HFFc6 (cell line): ENCODE measurements at regions not wholly inside any gene's neighbourhood (a gene's known extent, or its start where the extent isn't known, plus 50 kb on each side); places are given as distances from the start of the nearest gene placed in this dataset.

Experiments
- DNase-seq: peaks from one replicate; pipeline ENCODE4 v3.0.0-alpha.2; 2018
- H3K27ac Mint-ChIP-seq: 2 replicates; pipeline ENCODE4 v1.8.0; 2020; ENCODE audit warnings: mild to moderate bottlenecking, mixed read lengths
- H3K27me3 Mint-ChIP-seq: 2 replicates; pipeline ENCODE4 v1.8.0; 2021; ENCODE audit warnings: mild to moderate bottlenecking, moderate library complexity, mixed read lengths; ENCODE audit not compliant: insufficient read depth
- H3K36me3 Mint-ChIP-seq: 2 replicates; pipeline ENCODE4 v1.8.0; 2021; ENCODE audit warnings: low read depth, mixed read lengths
- H3K4me1 Mint-ChIP-seq: 2 replicates; pipeline ENCODE4 v1.8.0; 2020; ENCODE audit warnings: low read depth, mixed read lengths
- H3K4me3 Mint-ChIP-seq: 2 replicates; pipeline ENCODE4 v1.8.0; 2020; ENCODE audit warnings: mild to moderate bottlenecking, moderate library complexity, mixed read lengths
- H3K9me3 Mint-ChIP-seq: 2 replicates; pipeline ENCODE4 v1.8.0; 2020; ENCODE audit warnings: mild to moderate bottlenecking, mixed read lengths
- TF ChIP-seq, protein P1 (sequence below): fragments of 200-600 bp; sonication (generic); IDR thresholded peaks from 2 replicates; pipeline ENCODE4 v1.5.0; 2021; ENCODE audit warnings: antibody characterized with exemption, mild to moderate bottlenecking

DNA sequence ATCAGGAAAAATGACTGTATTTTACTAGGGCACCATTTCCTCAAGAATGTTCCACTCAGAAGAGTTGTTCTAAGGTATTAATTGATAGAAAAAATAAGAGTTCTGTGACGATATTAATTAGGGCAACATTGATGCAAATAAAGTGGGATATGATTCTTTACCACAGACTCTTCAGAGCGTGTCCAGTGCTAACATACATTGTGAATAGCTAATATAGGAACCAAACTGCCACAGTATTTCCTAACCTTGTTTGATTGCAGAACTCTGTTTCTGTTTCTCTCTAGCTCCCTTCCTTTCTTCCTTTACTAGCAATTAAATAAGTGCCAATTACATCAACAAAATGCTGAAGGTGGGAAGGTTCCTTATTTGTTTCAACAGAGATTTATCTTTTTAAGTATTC lies 154.1 kb upstream of the CPEB2 start:
- DNase-seq = no peak
- Mint-ChIP-seq H3K9me3 (no peaks in the 10 kb centered on the region), H3K36me3 (no peaks in the 10 kb centered on the region), H3K27ac (no peak overlapping the region), H3K4me1 (peaks cover 3% of the 10 kb centered on the region), H3K4me3 (no peak overlapping the region), H3K27me3 (peaks cover 7% of the 10 kb centered on the region)
- TF ChIP-seq, protein P1, sequence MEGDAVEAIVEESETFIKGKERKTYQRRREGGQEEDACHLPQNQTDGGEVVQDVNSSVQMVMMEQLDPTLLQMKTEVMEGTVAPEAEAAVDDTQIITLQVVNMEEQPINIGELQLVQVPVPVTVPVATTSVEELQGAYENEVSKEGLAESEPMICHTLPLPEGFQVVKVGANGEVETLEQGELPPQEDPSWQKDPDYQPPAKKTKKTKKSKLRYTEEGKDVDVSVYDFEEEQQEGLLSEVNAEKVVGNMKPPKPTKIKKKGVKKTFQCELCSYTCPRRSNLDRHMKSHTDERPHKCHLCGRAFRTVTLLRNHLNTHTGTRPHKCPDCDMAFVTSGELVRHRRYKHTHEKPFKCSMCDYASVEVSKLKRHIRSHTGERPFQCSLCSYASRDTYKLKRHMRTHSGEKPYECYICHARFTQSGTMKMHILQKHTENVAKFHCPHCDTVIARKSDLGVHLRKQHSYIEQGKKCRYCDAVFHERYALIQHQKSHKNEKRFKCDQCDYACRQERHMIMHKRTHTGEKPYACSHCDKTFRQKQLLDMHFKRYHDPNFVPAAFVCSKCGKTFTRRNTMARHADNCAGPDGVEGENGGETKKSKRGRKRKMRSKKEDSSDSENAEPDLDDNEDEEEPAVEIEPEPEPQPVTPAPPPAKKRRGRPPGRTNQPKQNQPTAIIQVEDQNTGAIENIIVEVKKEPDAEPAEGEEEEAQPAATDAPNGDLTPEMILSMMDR = no peak

DNA sequence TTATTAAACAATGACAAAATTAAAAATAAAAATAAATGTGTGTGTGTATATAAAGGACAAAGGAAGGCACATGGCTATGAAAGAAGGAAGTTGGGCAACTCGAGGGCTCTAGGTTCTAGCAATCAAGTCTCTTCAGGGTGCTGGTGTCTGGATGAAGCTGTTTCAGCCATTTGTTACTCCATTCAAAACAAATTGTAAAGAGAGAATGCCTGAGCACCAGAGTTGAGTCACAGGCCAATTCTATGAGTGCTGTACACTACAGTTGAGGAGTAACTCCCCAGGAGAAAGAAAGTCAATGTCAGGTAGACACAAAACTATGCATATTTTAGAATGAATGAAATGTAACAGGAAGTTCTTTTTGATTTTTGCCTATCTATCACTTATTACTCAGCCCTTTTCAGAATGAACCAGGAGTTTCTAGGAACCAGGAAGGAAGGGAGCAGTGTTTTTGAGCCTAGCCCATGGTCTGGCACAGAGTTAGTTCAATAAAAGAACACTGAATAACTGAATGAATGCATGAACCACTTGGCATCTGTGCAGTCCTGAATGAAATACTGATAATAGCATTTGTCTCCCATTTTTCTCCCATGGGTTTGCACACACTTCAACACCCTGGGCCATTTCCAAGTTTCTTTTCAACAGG lies 151.7 kb upstream of the CPEB2 start:
- peaks cover 7% of the 10 kb centered on the region for H3K27me3 Mint-ChIP-seq
- DNase-seq = no peak
- no peak overlapping the region for H3K4me3 Mint-ChIP-seq
- TF ChIP-seq, protein P1 = no peak
- H3K27ac Mint-ChIP-seq = no peak overlapping the region
- H3K9me3 Mint-ChIP-seq = no peaks in the 10 kb centered on the region
- H3K36me3 Mint-ChIP-seq = no peaks in the 10 kb centered on the region
- H3K4me1 Mint-ChIP-seq = peaks cover 21% of the 10 kb centered on the region

DNA sequence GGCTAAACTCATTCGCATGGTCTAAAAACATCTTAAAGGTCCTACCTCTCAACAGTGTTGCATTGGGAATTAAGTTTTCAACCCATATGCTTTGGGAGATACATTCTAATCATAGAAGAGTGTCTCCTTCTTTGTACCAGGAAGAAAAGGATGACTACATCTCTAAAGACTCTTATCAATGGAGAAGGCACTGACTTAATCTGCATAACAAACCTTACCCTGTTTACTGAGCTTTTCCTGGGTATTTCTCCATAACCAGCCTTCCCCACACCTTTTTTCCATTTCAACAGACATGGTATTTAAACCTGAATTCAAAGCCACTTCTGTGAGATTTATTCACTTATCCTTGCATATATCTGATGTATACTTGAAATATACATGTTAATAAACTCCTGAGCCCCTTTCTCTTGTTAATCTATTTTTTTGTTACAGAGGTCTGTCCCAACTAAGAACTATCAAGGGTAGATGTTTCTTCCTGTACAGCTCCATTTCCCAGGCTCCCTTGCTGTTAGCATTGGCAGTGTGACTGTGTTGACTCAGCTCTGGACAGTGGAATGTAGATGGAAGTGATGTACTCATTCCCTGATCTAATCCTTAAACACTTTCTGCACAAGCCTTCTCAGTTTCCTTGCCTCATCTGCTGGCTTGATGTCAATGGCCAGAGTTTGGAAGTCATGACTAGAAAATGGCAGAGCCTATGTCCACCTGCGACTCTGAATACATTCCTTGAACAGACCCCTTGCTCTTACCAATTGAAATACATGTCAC lies 148.9 kb upstream of the CPEB2 start:
- Mint-ChIP-seq H3K36me3 (no peaks in the 10 kb centered on the region), H3K27ac (peak overlapping the region; percentile 74), H3K4me3 (no peak overlapping the region), H3K4me1 (peaks cover 40% of the 10 kb centered on the region), H3K27me3 (peaks cover 1% of the 10 kb centered on the region), H3K9me3 (no peaks in the 10 kb centered on the region)
- TF ChIP-seq, protein P1 = no peak
- peak; percentile 87 for DNase-seq

DNA sequence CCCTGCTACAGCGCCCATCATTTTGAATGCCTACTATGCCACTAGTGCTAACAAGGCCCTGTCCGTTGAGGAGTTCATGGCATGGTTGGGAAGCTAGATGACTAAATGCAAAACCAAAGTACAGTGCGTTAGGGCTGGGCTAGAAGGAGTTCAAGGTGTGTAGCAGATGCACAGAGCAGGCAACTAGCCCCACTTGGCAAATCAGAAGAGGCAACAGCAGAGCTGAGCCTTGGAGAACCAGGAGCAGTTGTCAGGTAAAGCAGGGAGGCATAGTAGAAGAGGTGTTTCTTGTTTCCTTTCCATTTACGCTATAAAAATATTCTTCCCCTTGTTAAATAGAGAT lies 146.6 kb upstream of the CPEB2 start:
- no peaks in the 10 kb centered on the region for H3K9me3 Mint-ChIP-seq
- DNase-seq = no peak
- TF ChIP-seq, protein P1 = no peak
- peak overlapping the region; percentile 93 for H3K27ac Mint-ChIP-seq
- H3K4me1 Mint-ChIP-seq = peaks cover 40% of the 10 kb centered on the region
- no peaks in the 10 kb centered on the region; the same call in 1 of the 2 replicates for H3K27me3 Mint-ChIP-seq
- H3K36me3 Mint-ChIP-seq = no peaks in the 10 kb centered on the region
- H3K4me3 Mint-ChIP-seq = peak overlapping the region; percentile 55; the same call in 1 of the 2 replicates

DNA sequence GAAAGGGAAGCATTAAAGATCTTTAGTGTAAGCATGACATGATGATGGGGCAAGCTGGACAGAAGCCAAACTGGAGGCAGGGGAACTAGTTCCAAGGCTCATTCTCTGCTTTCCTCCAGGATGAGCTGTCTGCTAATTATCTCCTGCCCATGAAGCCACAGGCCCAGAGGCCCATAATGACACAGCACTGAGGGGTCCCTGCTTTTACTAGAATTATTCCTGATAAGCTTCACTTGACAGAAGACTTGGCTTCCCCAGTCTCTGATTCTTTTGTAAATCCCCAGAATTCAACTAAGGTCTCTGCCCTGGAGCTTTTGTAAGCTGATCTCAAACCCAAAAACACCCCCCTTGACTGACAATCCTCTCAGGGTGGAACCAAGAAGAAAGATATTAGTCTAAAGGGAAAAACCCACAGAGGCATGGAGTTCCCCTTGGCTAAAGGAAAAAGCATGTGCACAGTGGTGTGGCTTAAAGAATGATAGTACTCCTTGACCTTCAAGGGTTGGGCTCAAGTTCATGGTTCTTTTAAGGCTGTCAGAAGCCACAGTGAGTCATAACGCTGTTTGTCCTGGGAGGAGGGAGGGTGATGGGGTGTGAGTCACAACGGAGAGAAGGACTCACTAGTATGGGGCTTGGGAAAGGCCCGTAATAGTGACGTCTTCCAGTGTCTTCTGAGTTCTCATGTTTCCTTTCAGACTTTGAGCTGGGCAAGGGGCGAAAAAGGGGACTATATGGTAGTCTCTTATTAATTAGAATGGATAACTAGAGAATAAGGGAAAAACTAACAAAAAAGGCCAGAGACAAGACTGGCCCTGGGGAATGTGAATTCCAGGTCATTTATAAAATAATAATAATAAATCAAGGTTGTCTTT lies 146.0 kb upstream of the CPEB2 start:
- Mint-ChIP-seq H3K4me3 (peak overlapping the region; percentile 55), H3K27ac (peak overlapping the region; percentile 93), H3K36me3 (no peaks in the 10 kb centered on the region)

More for the DNA sequence above, 146.0 kb upstream of the CPEB2 start:
- peak; percentile 92 for DNase-seq
- Mint-ChIP-seq H3K9me3 (no peaks in the 10 kb centered on the region), H3K27me3 (no peaks in the 10 kb centered on the region; the same call in 1 of the 2 replicates), H3K4me1 (peaks cover 40% of the 10 kb centered on the region)
- TF ChIP-seq, protein P1 = no peak
